Erythroblast (primary cell): ENCODE measurements at regions not wholly inside any gene's neighbourhood (a gene's known extent, or its start where the extent isn't known, plus 50 kb on each side); places are given as distances from the start of the nearest gene placed in this dataset.

Experiments
- GATA1 ChIP-seq: IDR thresholded peaks from 2 replicates; pipeline ENCODE4 v1.6.1; 2011; ENCODE audit warnings: low read depth, mild to moderate bottlenecking, control low read depth, low read length, moderate library complexity
- POLR2A ChIP-seq: IDR thresholded peaks from 2 replicates; pipeline ENCODE4 v1.6.1; 2011; ENCODE audit warnings: mild to moderate bottlenecking, low read length

- TF ChIP-seq POLR2A (no peak), GATA1 (no peak)
Observed at GRCh38 chr22:49460091-49460490, 367.6 kb downstream of the BRD1 start.
